SJSA1 (cell line): ENCODE measurements at regions not wholly inside any gene's neighbourhood (a gene's known extent, or its start where the extent isn't known, plus 50 kb on each side); places are given as distances from the start of the nearest gene placed in this dataset.

Source experiments
- DNase-seq, 2 experiments: peaks; one replicate each; pipeline ENCODE4 v3.0.0-alpha.2; 2015 to 2020; ENCODE audit warnings: low spot score in 2 of 2, low read depth in 1 of 2
- H3K27ac ChIP-seq: fragments of 250-450 bp; sonication (Bioruptor Pico); 2 replicates; pipeline ENCODE4 v1.5.1; 2020; ENCODE audit warnings: mild to moderate bottlenecking, moderate library complexity
- H3K27me3 ChIP-seq: fragments of 250-450 bp; sonication (Bioruptor Pico); replicated peaks from 2 replicates; pipeline ENCODE4 v1.5.1; 2020; ENCODE audit warnings: mild to moderate bottlenecking, moderate library complexity
- H3K36me3 ChIP-seq: fragments of 250-450 bp; sonication (Bioruptor Pico); 2 replicates; pipeline ENCODE4 v1.5.1; 2020; ENCODE audit warnings: mild to moderate bottlenecking
- H3K4me1 ChIP-seq: fragments of 250-450 bp; sonication (Bioruptor Pico); replicated peaks from 2 replicates; pipeline ENCODE4 v1.6.1; 2021; ENCODE audit warnings: mild to moderate bottlenecking
- H3K4me3 ChIP-seq: fragments of 250-450 bp; sonication (Bioruptor Pico); 2 replicates; pipeline ENCODE4 v1.5.1; 2020; ENCODE audit warnings: mild to moderate bottlenecking
- H3K9me3 ChIP-seq: fragments of 250-450 bp; sonication (Bioruptor Pico); replicated peaks from 2 replicates; pipeline ENCODE4 v1.5.1; 2020; ENCODE audit warnings: mild to moderate bottlenecking

DNA sequence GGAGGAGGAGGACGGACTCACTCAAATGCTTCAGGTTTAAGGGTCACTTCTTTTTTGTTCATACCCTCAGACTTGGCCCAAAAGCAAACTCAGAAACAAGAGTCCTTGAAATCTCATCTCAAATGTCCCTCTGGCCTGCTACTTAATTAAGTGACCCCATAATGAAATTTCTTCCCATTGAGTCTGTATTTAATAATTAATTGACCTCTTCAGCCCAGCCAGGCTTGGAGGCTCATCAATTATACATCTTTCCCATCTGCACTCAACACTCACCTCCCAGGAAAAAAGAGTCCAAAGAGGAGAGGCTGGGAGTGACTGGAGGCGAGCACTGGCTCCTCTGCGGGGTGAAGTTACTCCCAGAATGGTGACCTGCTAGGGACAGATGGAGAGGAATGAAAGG, 90.5 kb upstream of the EYA2 start:
- Histone ChIP-seq H3K27me3 (no peaks in the 10 kb centered on the region), H3K4me1 (no peaks in the 10 kb centered on the region), H3K27ac (no peak overlapping the region), H3K4me3 (no peak overlapping the region), H3K9me3 (no peaks in the 10 kb centered on the region), H3K36me3 (no peaks in the 10 kb centered on the region)
- DNase-seq: no peak

DNA sequence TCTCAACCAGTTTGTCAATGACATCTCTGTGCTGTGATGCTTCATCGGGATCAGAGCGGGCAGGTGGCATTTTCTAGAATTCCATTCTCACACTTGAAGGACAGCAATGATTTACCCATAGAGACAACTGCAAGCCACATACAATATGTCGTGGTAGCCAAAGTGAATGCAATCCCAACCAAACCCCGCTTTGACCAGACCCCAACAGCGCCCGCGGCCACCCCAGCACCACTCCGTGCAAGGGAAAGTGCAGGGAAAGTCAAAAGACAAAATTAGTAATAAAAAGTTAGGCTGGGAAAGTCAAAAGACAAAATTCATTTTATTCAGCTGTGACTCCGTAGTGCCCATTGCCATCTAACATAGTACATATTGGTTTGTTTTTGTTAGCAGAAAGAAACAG, 88.8 kb upstream of the EYA2 start:
- H3K4me3 ChIP-seq: no peak overlapping the region
- H3K9me3 ChIP-seq: no peaks in the 10 kb centered on the region
- H3K4me1 ChIP-seq: no peaks in the 10 kb centered on the region
- no peaks in the 10 kb centered on the region for H3K27me3 ChIP-seq
- H3K36me3 ChIP-seq: no peaks in the 10 kb centered on the region
- H3K27ac ChIP-seq: no peak overlapping the region
- DNase-seq: no peak

DNA sequence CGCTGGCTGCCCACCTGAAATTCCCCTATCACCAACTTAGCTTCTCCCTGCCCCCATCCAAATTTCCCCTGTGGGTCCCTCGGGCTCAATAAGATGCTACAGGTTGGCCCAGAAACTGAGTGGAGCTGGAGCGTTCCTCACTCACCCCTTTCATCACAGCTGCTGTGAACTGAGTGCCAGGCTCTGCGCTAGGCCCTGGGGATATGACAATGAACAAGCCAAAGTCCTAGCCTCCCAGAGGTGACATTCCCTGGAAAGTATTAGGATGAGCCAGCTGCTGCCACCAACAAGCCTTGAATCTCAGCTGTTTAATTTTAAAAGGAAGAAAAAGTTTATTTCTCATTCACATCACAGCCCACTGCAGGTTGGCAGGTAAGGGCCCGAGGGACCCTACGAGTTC, 86.6 kb upstream of the EYA2 start:
- DNase-seq: no peak
- Histone ChIP-seq H3K36me3 (no peaks in the 10 kb centered on the region), H3K27ac (no peak overlapping the region), H3K4me1 (no peaks in the 10 kb centered on the region), H3K27me3 (peaks cover 6% of the 10 kb centered on the region), H3K9me3 (no peaks in the 10 kb centered on the region), H3K4me3 (no peak overlapping the region)

DNA sequence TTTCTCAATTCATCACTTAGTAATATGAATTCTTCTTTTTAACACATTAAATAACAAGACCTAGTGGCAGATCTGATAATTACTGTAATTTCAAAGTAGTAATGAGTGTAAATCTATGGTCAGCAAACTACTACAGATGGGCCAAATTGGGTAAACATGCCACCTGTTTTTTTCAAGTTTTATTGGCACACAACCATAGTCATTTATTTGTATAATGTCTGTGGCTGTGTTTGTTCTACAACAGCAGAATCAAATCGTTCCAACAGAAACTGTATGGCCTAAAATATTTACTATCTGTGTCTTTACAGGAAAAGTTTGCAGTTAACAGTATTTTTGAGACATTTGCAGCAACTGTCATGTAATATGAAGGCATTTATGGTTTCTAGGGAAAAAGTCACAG, 86.1 kb upstream of the EYA2 start:
- H3K27me3 ChIP-seq: peaks cover 6% of the 10 kb centered on the region
- H3K4me1 ChIP-seq: no peaks in the 10 kb centered on the region
- no peak overlapping the region for H3K27ac ChIP-seq
- H3K9me3 ChIP-seq: no peaks in the 10 kb centered on the region
- no peak for DNase-seq
- no peak overlapping the region for H3K4me3 ChIP-seq
- H3K36me3 ChIP-seq: no peaks in the 10 kb centered on the region

DNA sequence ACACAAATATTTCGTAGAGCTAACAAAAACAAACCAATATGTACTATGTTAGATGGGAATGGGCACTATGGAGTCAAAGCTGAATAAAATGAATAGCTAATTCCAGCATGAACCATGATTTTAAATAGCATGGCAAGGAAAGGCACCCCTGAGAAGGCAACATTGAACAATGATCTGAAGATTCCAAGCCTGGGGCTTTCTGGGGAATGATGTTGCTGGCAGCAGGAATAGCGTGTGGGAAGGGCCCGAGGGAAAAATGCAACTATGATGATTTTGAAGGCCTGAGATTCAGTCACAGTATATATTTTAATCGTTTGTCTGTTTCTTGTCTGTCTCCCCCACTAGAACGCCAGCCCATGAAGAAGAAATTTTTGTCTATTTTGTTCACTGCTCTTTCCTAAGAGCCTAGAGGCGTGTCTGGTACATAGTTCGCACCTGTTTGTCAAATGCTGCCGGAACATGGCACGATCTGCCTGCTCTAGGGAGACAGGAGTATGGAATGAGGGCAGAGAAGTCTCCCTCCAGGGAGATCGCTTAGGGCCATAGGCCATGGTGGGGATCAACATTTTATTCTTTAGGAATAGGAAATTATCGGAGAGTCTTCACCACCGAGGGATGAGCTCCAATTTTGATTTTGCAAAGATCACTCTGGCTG, 84.8 kb upstream of the EYA2 start:
- no peak for DNase-seq
- Histone ChIP-seq H3K4me3 (no peak overlapping the region), H3K36me3 (no peaks in the 10 kb centered on the region), H3K4me1 (peaks cover 5% of the 10 kb centered on the region), H3K27me3 (peaks cover 6% of the 10 kb centered on the region), H3K9me3 (no peaks in the 10 kb centered on the region), H3K27ac (no peak overlapping the region)

DNA sequence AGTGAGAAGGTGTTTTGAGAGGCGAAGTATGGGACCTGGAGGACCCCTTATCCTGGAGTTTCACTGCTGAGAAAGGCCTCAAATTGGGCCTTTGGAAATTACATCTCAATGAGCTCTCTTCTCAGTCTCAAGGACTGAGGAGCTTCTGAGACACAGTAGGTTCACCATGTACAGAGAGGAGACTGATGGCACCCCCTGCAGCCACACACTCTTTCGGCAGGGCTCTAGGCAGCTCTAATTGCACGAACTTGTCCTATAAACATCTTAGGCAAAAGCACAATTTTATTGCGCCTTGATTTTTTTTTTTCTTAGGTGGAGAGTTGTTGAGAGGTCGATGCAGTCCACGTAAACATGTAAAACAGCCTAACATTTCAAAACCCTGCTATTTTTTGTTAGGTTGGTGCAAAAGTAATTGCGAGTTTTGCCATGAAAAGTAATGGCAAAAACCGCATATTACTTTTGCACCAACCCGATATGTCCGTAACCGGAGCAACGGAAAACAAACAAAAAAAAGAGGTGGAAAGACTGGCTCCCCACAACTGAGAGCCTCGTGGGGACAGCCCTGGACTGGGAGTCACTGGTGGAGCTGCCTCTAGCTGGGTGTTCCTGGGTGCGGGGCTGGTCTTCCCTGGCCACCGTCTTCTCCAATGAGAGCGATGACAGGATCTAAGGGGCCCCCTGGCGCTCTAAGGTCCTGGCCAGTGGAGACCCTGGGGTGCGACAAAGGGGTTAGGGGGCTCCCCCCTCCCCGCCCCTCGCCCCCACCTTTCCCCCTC, 84.0 kb upstream of the EYA2 start:
- Histone ChIP-seq H3K4me1 (peaks cover 12% of the 10 kb centered on the region), H3K9me3 (no peaks in the 10 kb centered on the region), H3K4me3 (no peak overlapping the region), H3K27ac (no peak overlapping the region), H3K27me3 (peaks cover 6% of the 10 kb centered on the region), H3K36me3 (no peaks in the 10 kb centered on the region)
- DNase-seq: peak in 1 of 2 experiments; percentile 30

DNA sequence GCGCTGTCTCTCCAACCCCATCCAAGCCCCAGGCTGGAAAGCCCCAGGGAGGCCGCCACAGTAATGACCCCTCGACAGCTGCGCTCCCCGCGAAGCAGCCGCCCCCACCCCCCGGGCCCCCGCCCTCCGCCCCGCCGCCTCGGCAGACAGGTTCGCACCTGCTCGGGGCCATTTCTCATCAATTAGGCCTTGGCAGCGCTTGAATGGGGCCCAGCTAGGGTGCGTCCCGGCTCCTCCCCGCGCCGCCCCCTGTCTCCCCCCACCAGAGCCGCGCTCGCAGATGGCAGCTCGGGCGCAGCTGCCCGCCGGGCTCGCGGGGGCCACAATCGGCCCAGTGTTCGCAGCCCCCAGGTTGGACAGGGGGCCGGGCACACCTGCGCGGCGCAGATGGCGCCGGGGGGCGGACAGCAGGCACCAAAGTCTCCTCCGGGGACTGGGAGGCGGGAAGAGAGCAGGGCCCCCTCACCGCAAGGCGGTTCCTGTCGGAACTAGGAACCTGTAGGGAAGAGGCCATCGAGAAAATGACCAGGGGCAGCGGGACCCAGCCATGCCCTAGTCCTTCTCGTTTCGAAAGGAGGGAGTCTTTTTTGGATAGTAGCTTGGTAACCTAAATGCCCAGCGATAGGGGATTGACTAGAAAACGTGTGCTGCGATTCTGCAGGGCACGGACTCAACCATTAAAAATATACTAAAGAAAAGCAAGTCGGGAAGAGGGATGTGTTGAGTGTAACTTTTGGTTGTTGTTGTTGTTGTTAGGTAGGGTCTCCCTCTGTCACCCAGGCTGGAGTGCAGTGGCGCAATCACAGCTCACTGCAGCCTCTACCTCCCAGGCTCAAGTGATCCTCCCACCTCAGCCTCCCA, 83.2 kb upstream of the EYA2 start:
- Histone ChIP-seq H3K4me3 (no peak overlapping the region), H3K36me3 (no peaks in the 10 kb centered on the region), H3K9me3 (no peaks in the 10 kb centered on the region), H3K27ac (no peak overlapping the region), H3K27me3 (peaks cover 6% of the 10 kb centered on the region), H3K4me1 (peaks cover 12% of the 10 kb centered on the region)
- DNase-seq: peak in 1 of 2 experiments; percentile 31

DNA sequence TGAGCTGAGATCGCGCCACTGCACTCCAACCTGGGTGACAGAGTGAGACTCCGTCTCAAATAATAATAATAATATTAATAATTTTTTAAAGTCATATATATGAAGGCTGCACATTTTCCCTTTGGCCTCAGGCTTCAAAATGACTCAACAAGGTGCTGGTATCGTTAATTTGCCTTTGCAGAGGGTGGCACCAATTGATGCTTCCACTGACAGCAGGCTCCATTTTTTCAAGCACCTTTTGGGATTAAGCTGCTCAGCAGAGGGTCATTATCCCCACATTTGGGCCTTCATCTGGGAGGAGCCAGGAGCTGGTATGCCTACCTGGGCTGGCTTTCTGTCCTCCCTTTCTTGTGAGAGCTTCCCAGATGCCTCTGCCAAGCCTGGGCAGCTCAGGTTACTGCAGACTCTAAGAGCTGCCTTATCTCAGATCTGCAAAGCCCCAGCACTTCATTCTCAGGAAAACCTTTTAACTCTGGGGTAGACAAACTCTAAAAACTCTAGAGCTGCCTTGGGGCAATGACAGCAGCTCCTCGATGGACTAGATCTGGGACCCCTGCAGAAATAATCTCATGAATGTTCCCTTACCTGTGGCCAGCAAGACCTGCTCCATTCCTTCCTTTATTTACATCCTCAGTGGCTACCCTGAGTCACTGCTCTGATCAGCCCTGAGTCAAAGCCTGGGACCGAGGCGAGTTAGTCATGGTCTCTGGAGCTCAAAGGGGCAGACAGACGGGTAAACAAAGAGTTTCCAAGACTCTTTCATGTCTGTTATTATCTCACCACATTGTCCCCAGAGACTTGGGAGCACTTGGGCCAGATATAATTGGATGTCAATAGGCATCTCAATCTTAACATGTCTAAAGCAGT, 80.0 kb upstream of the EYA2 start:
- Histone ChIP-seq H3K4me3 (no peak overlapping the region), H3K9me3 (no peaks in the 10 kb centered on the region), H3K27me3 (peaks cover 6% of the 10 kb centered on the region), H3K36me3 (no peaks in the 10 kb centered on the region), H3K4me1 (peaks cover 12% of the 10 kb centered on the region), H3K27ac (no peak overlapping the region)
- DNase-seq: peak; percentile 67 to 78

GRCh38 chr20:46816097-46816496, 78.5 kb upstream of the EYA2 start:
- no peak overlapping the region for H3K4me3 ChIP-seq
- peaks cover 12% of the 10 kb centered on the region for H3K4me1 ChIP-seq
- no peak for DNase-seq
- no peaks in the 10 kb centered on the region for H3K9me3 ChIP-seq
- no peaks in the 10 kb centered on the region for H3K36me3 ChIP-seq
- peaks cover 6% of the 10 kb centered on the region for H3K27me3 ChIP-seq
- no peak overlapping the region for H3K27ac ChIP-seq

- Histone ChIP-seq H3K4me3 (no peak overlapping the region), H3K36me3 (no peaks in the 10 kb centered on the region), H3K9me3 (no peaks in the 10 kb centered on the region), H3K27ac (no peak overlapping the region), H3K27me3 (peaks cover 3% of the 10 kb centered on the region), H3K4me1 (peaks cover 12% of the 10 kb centered on the region)
- no peak for DNase-seq
Observed at GRCh38 chr20:46816886-46817638, 77.6 kb upstream of the EYA2 start.

DNA sequence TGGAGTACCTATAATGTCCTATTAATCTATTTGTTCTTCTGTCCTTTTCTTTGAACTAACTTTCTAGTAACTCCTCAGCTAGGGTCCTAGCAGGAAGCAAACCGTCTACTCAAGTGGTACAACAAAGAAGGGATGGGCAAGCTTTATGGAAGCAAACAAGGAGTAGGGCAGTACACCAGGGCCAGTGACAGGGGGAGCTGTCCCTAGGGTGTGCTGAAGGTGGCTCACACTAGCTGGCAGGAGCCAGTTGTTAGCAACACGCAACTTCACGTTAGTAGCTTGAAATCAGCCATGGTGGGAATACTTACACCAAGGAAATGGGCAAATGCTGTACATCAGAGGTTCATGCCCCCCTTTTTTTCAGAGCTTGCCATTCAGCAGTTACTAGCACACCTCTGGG, 74.0 kb upstream of the EYA2 start:
- DNase-seq: no peak
- Histone ChIP-seq H3K4me1 (no peaks in the 10 kb centered on the region), H3K4me3 (no peak overlapping the region), H3K36me3 (no peaks in the 10 kb centered on the region), H3K9me3 (0 out of 2 replicates have a peak, but pooled peaks cover 2% of the 10 kb centered on the region), H3K27me3 (no peaks in the 10 kb centered on the region), H3K27ac (no peak overlapping the region)

- Histone ChIP-seq H3K4me1 (peaks cover 2% of the 10 kb centered on the region), H3K9me3 (0 out of 2 replicates have a peak, but pooled peaks cover 2% of the 10 kb centered on the region), H3K27me3 (no peaks in the 10 kb centered on the region), H3K27ac (no peak overlapping the region), H3K36me3 (no peaks in the 10 kb centered on the region), H3K4me3 (no peak overlapping the region)
- no peak for DNase-seq
Observed at GRCh38 chr20:46823271-46823751, 71.3 kb upstream of the EYA2 start.
